GM12874 (cell line): ENCODE measurements at regions not wholly inside any gene's neighbourhood (a gene's known extent, or its start where the extent isn't known, plus 50 kb on each side); places are given as distances from the start of the nearest gene placed in this dataset.

Experiments
- TF ChIP-seq, protein P1 (sequence below): IDR thresholded peaks from 2 replicates; pipeline ENCODE4 v1.5.1; 2011; ENCODE audit warnings: low read depth, mild to moderate bottlenecking, control low read depth, low read length, moderate library complexity; ENCODE audit not compliant: insufficient read depth

DNA sequence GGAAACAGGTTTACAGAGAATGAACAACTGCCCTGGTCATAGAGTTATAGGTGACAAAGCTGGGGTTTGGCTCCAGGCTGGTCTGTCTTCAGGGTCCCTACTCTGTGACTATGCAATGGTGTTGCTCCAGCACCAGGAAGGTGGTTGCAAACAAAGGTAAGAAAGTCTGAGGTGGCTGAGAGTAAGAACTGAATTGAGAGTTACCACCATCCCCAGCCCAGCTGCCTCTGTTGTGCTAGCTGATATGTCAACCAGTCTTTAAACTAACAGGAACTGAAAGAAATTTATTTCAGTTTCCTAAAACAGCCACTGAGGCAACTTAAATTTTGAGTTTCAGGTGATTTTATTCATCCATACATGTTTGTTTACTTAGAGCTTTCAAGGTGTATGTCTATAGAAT lies 111.0 kb upstream of the LRIG3 start:
- TF ChIP-seq, protein P1, sequence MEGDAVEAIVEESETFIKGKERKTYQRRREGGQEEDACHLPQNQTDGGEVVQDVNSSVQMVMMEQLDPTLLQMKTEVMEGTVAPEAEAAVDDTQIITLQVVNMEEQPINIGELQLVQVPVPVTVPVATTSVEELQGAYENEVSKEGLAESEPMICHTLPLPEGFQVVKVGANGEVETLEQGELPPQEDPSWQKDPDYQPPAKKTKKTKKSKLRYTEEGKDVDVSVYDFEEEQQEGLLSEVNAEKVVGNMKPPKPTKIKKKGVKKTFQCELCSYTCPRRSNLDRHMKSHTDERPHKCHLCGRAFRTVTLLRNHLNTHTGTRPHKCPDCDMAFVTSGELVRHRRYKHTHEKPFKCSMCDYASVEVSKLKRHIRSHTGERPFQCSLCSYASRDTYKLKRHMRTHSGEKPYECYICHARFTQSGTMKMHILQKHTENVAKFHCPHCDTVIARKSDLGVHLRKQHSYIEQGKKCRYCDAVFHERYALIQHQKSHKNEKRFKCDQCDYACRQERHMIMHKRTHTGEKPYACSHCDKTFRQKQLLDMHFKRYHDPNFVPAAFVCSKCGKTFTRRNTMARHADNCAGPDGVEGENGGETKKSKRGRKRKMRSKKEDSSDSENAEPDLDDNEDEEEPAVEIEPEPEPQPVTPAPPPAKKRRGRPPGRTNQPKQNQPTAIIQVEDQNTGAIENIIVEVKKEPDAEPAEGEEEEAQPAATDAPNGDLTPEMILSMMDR: no peak

DNA sequence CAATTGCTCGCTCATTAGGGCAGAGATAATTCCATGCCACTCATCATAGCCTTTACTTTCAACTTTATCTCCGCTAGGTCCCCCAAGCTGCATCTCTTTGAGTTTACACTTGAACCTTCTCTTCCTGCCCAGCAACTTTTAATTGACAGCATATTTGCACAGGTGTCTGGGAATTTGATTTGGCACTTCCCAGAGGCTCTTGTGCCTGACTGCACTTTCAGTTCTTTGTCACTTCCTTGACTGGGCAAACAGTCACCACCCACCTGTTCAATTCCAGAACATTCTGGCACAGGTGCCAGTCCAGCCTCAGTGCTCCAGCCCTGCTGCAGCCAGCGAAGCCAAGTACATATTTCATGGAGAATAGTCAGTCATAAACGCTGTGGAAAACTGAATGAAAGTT lies 110.1 kb upstream of the LRIG3 start:
- TF ChIP-seq, protein P1: no peak

DNA sequence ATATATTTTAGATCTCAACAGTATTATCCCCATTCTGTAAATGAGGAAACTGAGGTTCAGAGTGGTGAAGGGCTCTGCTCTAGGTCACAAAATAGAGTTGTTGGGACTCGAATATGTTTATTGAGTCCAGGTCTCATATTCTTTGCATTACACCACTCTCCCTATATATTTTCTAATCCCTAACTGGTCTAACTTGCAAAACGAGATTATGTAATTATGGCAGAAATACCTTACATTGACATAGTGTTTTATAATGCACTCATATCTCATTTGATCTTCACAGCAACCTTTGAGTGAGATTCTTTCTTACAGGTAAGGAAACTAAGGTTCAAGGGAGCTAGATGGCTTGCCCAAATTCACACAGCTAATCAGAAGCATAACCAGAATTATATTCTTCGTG lies 106.9 kb upstream of the LRIG3 start:
- TF ChIP-seq, protein P1: no peak

DNA sequence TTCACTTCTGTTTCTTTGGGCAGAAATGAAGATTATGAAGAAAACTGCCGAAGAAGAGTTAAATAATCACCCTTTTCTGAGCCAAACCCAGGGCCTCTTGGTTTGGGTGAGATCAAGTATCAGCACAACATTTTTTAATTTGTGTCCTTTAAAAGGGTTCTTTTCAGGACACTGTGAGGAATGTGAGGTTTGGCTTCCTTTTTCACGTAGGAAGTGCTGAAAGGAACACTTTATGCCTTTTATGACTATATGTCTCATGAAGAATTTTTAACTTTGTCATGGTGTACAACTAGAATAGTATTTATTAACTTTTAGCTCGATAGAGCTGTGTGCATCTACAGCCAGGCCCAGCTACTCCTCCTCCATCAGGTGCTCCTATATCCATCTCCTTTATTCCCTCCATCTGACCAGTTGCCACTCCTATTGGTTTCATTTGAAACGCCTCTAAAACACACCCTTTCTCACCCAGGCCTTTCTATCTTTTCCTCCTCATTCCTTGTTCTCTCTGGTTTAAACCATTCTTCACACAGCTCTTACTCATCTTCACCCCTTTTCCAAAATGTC lies 103.6 kb upstream of the LRIG3 start:
- TF ChIP-seq, protein P1: no peak

DNA sequence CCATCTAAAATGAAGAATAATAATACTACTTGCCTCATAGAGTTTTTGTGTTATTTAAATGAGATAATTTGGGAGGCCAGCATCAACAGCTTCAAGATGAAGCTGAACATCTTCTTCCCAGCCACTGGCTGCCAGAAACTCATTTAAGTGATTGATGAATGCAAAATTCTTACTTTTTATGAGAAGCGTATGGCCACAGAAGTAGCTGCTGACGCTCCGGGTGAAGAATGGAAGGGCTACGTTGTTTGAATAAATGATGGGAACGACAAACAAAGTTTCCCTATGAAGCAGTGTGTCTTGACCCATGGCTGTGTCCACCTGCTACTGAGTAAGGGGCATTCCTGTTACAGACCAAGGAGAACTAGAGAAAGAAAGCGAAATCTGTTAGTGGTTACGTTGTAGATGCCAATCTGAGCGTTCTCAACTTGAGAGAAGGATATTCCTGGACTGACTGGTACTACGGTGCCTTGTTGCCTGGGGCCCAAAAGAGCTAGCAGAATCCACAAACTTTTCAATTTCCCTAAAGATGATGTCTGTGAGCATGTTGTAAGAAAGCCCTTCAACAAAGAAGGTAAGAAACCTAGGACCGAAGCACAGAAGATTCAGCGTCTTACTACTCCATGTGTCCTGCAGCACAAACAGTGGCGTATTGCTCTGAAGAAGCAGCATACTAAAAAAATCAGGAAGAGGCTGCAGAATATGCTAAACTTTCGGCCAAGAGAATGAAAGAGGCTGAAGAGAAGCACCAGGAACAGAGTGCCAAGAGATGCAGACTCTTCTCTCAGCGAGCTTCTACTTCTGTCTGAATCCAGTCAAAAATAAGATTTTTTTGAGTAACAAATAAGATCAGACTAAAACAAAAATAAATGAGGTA lies 100.0 kb upstream of the LRIG3 start:
- TF ChIP-seq, protein P1: no peak

DNA sequence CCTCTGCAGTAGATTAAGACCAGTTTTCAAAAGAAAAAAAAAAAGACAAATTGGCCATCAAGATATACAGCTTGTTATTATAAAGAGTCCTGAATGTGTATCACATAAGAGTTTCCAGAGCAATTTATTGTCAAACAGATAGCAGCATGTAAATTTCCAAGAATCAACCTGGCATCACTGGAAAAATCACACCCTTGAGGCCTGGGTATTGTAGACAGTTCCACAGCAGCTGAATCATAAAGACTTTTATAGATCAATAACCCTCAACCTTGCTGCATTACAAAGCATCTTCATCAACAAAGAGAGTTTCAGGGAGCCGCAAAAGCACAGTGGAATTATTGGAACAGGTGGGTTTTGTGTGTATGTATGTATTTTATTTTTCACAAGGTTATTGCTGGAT lies 94.6 kb upstream of the LRIG3 start:
- TF ChIP-seq, protein P1: no peak

DNA sequence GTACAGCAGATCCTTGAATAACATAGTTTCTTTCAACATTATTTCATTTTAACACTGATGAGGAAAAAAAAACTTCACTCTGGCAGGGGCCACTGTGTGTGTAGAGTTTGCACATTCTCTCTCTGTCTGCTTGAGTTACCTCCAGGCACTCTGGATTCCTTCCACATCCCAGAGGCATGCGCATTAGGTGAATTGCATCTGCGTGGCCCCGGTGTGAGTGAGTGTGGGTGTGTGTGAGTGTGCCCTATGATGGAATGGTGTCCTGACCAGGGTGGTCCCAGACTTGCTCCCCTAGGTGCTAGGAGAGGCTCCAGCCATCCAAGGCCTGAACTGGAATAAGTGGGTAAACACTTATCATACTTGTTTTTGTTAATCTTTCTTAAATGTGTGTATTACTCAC lies 90.6 kb upstream of the LRIG3 start:
- TF ChIP-seq, protein P1: no peak
